ENCODE measurements at regions not wholly inside any gene's neighbourhood (a gene's known extent, or its start where the extent isn't known, plus 50 kb on each side); places are given as distances from the start of the nearest gene placed in this dataset.

DNA sequence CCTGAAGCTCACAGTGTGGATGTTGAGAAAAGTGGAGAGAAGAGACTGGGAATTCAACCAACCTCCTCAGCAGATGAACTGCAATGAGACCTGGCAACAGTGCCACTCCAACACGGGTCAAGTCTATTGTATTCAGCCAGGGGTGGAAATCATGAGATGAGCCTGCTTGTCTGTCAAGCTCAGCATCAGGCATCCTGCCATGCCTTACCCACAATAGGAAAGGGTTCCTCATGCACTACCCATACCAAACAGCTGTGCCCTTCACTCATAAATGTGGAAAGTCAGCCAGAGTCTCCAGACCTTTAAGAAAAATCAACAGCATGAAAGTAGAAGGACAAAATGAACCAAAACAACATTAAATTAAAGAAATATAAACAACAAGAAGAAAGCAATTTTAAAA, 542.1 kb downstream of the EPHB1 start:
- H3K9me3 ChIP-seq: no peaks in the 10 kb centered on the region
- intact Hi-C loops (cut with DNase I): no loop called here
- TF ChIP-seq CTCF (IDR thresholded peaks at IDR 0.05) (no peak), POLR2A (IDR thresholded peaks at IDR 0.05) (no peak), POLR2AphosphoS5 (IDR thresholded peaks at IDR 0.05; ENCODE audit: insufficient read depth in 1 of 2, low read depth in 1 of 2) (no peak)
- H3K36me3 ChIP-seq: no peaks in the 10 kb centered on the region
- H3K27me3 ChIP-seq: no peaks in the 10 kb centered on the region
- no peaks in the 10 kb centered on the region for H3K4me1 ChIP-seq
- no peak overlapping the region for H3K4me3 ChIP-seq
- H3K27ac ChIP-seq: no peak overlapping the region
- no peak for DNase-seq (ENCODE audit: extremely low spot score in 2 of 2)

GRCh38 chr3:135348690-135349089, 553.6 kb downstream of the EPHB1 start:
- no peaks in the 10 kb centered on the region for H3K4me1 ChIP-seq
- no peak overlapping the region for H3K27ac ChIP-seq
- no peak for DNase-seq (ENCODE audit: extremely low spot score in 2 of 2)
- TF ChIP-seq POLR2AphosphoS5 (IDR thresholded peaks at IDR 0.05; ENCODE audit: insufficient read depth in 1 of 2, low read depth in 1 of 2) (no peak), CTCF (IDR thresholded peaks at IDR 0.05) (no peak), POLR2A (IDR thresholded peaks at IDR 0.05) (no peak)
- H3K36me3 ChIP-seq: no peaks in the 10 kb centered on the region
- H3K9me3 ChIP-seq: no peaks in the 10 kb centered on the region
- no peak overlapping the region for H3K4me3 ChIP-seq
- intact Hi-C loops (cut with DNase I): no loop called here
- H3K27me3 ChIP-seq: no peaks in the 10 kb centered on the region

DNA sequence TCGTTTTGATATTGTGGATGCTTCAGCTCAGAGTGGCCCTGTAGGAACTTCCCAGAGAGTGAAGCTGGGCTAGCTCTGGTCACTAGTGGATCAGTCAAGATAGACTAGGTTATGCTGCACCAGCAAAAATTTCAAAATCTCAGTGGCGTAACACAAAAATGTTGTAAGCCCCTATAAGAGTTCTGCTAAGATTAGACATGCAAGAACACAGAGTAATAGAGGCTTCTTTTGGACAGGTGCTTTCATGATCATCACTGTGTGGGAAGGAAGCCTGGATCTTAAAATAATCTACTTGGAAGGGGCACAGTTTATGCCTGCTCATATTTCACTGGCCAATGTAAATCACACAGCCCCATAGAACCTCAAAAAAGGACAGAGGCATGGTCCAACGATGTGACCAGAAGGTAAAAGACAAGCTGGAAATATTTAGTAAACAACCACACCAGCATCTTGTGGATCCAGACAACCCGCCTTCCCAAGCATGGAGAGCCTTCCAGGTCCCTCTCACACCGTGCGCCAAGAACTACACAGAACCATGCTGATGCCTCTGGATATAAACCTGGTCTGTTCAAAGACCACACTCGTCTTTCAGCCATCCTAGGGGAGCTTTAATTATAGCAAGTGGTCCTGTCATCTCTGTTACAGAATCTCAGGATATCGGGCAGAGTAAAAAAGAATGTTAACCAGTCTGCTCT, 554.3 kb downstream of the EPHB1 start:
- no peaks in the 10 kb centered on the region for H3K27me3 ChIP-seq
- H3K27ac ChIP-seq: no peak overlapping the region
- intact Hi-C loops (cut with DNase I): no loop called here
- H3K36me3 ChIP-seq: no peaks in the 10 kb centered on the region
- H3K4me1 ChIP-seq: no peaks in the 10 kb centered on the region
- TF ChIP-seq POLR2A (IDR thresholded peaks at IDR 0.05) (no peak), POLR2AphosphoS5 (IDR thresholded peaks at IDR 0.05; ENCODE audit: insufficient read depth in 1 of 2, low read depth in 1 of 2) (no peak), CTCF (IDR thresholded peaks at IDR 0.05) (no peak)
- DNase-seq (ENCODE audit: extremely low spot score in 2 of 2): no peak
- no peak overlapping the region for H3K4me3 ChIP-seq
- H3K9me3 ChIP-seq: no peaks in the 10 kb centered on the region

GRCh38 chr3:135352213-135352612, 557.2 kb downstream of the EPHB1 start:
- no peaks in the 10 kb centered on the region for H3K36me3 ChIP-seq
- no peak for DNase-seq (ENCODE audit: extremely low spot score in 2 of 2)
- no peaks in the 10 kb centered on the region for H3K27me3 ChIP-seq
- H3K9me3 ChIP-seq: no peaks in the 10 kb centered on the region
- intact Hi-C loops (cut with DNase I): no loop called here
- TF ChIP-seq CTCF (IDR thresholded peaks at IDR 0.05) (no peak), POLR2A (IDR thresholded peaks at IDR 0.05) (no peak), POLR2AphosphoS5 (IDR thresholded peaks at IDR 0.05; ENCODE audit: insufficient read depth in 1 of 2, low read depth in 1 of 2) (no peak)
- H3K4me3 ChIP-seq: no peak overlapping the region
- no peak overlapping the region for H3K27ac ChIP-seq
- H3K4me1 ChIP-seq: no peaks in the 10 kb centered on the region

GRCh38 chr3:135362889-135363288, 567.8 kb downstream of the EPHB1 start:
- Histone ChIP-seq H3K27me3 (no peaks in the 10 kb centered on the region), H3K27ac (no peak overlapping the region), H3K4me3 (no peak overlapping the region), H3K4me1 (no peaks in the 10 kb centered on the region), H3K36me3 (no peaks in the 10 kb centered on the region), H3K9me3 (no peaks in the 10 kb centered on the region)
- no peak for DNase-seq (ENCODE audit: extremely low spot score in 2 of 2)
- TF ChIP-seq POLR2A (IDR thresholded peaks at IDR 0.05) (no peak), CTCF (IDR thresholded peaks at IDR 0.05) (no peak), POLR2AphosphoS5 (IDR thresholded peaks at IDR 0.05; ENCODE audit: insufficient read depth in 1 of 2, low read depth in 1 of 2) (no peak)
- intact Hi-C loops (cut with DNase I): no loop called here
